ENCODE measurements at regions not wholly inside any gene's neighbourhood (a gene's known extent, or its start where the extent isn't known, plus 50 kb on each side); places are given as distances from the start of the nearest gene placed in this dataset.

- no peak for TF ChIP-seq CTCF (IDR thresholded peaks at IDR 0.05; ENCODE audit: low read length)
- no peak for TF ChIP-seq EZH2phosphoT487 (IDR thresholded peaks at IDR 0.05; ENCODE audit: low read length)
- TF ChIP-seq EZH2 (optimal IDR thresholded peaks at IDR 0.05; ENCODE audit: low read depth, low read length): no peak
These were observed 73.8 kb upstream of the S1PR1 start for GRCh38 chr1:101162736-101163735.

Data from MM.1S (cell line).